HK-2 (cell line): ENCODE measurements at regions not wholly inside any gene's neighbourhood (a gene's known extent, or its start where the extent isn't known, plus 50 kb on each side); places are given as distances from the start of the nearest gene placed in this dataset.
"Not testable (repeated sequence)": the region's sequence is repeated elsewhere in the genome, so short reads cannot be mapped to it uniquely, and the experiment has no call there.

ENCODE experiments used
- DNase-seq: peaks from one replicate; pipeline ENCODE4 v3.0.0-alpha.2; 2018; ENCODE audit not compliant: unreplicated experiment

- no peak for DNase-seq
These were observed 442.5 kb upstream of the ID4 start for GRCh38 chr6:19394687-19395086.

- no peak for DNase-seq
These were observed 441.9 kb upstream of the ID4 start for GRCh38 chr6:19395316-19395715.

GRCh38 chr6:19399406-19399805 is 437.8 kb upstream of the ID4 start:
- DNase-seq: no peak

- DNase-seq: not testable (repeated sequence)
These were observed 432.3 kb upstream of the ID4 start for GRCh38 chr6:19404884-19405283.

- no peak for DNase-seq
These were observed 428.8 kb upstream of the ID4 start for GRCh38 chr6:19408331-19408730.

- DNase-seq: no peak
These were observed 426.7 kb upstream of the ID4 start for GRCh38 chr6:19410481-19410880.

GRCh38 chr6:19413323-19413722 is 423.8 kb upstream of the ID4 start:
- no peak for DNase-seq

GRCh38 chr6:19415605-19416326 is 421.4 kb upstream of the ID4 start:
- DNase-seq: no peak

- DNase-seq: no peak
These were observed 420.4 kb upstream of the ID4 start for GRCh38 chr6:19416811-19417210.

- no peak for DNase-seq
These were observed 419.5 kb upstream of the ID4 start for GRCh38 chr6:19417713-19418112.

- no peak for DNase-seq
These were observed 412.3 kb upstream of the ID4 start for GRCh38 chr6:19424853-19425252.

GRCh38 chr6:19427548-19427947 is 409.6 kb upstream of the ID4 start:
- DNase-seq: no peak

GRCh38 chr6:19432966-19433498 is 404.1 kb upstream of the ID4 start:
- no peak for DNase-seq

- DNase-seq: no peak
These were observed 403.1 kb upstream of the ID4 start for GRCh38 chr6:19434065-19434464.

- no peak for DNase-seq
These were observed 401.4 kb upstream of the ID4 start for GRCh38 chr6:19435755-19436154.

GRCh38 chr6:19438566-19439353 is 398.4 kb upstream of the ID4 start:
- no peak for DNase-seq

- no peak for DNase-seq
These were observed 396.6 kb upstream of the ID4 start for GRCh38 chr6:19440531-19440930.

GRCh38 chr6:19443411-19443810 is 393.8 kb upstream of the ID4 start:
- peak; percentile 8 for DNase-seq

GRCh38 chr6:19444041-19444440 is 393.1 kb upstream of the ID4 start:
- DNase-seq: no peak

- DNase-seq: no peak
These were observed 392.7 kb upstream of the ID4 start for GRCh38 chr6:19444481-19444880.

- no peak for DNase-seq
These were observed 390.6 kb upstream of the ID4 start for GRCh38 chr6:19446570-19446969.

- no peak for DNase-seq
These were observed 386.5 kb upstream of the ID4 start for GRCh38 chr6:19450651-19451050.

- DNase-seq: no peak
These were observed 384.7 kb upstream of the ID4 start for GRCh38 chr6:19452495-19452894.
